ENCODE measurements at regions not wholly inside any gene's neighbourhood (a gene's known extent, or its start where the extent isn't known, plus 50 kb on each side); places are given as distances from the start of the nearest gene placed in this dataset.

DNA sequence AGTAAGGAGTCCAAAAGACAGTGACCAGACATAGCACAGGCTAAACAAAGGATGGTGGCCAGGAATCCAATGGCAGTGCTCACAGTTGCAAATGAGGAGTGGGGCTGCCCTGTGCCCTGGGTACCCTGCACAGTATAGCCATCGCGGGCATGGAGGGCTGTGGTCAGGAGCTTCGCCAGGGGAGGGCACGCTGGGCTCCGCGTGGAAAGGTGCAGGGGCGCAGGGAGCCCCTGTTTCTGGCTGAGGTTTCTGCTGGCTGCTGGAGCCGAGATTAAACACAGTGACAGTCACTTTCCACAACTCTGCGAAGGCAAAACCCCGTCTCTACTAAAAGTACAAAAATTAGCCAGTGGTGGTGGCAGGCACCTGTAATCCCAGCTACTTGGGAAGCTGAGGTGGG, 194.7 kb downstream of the GALR1 start:
- TF ChIP-seq, protein P1, sequence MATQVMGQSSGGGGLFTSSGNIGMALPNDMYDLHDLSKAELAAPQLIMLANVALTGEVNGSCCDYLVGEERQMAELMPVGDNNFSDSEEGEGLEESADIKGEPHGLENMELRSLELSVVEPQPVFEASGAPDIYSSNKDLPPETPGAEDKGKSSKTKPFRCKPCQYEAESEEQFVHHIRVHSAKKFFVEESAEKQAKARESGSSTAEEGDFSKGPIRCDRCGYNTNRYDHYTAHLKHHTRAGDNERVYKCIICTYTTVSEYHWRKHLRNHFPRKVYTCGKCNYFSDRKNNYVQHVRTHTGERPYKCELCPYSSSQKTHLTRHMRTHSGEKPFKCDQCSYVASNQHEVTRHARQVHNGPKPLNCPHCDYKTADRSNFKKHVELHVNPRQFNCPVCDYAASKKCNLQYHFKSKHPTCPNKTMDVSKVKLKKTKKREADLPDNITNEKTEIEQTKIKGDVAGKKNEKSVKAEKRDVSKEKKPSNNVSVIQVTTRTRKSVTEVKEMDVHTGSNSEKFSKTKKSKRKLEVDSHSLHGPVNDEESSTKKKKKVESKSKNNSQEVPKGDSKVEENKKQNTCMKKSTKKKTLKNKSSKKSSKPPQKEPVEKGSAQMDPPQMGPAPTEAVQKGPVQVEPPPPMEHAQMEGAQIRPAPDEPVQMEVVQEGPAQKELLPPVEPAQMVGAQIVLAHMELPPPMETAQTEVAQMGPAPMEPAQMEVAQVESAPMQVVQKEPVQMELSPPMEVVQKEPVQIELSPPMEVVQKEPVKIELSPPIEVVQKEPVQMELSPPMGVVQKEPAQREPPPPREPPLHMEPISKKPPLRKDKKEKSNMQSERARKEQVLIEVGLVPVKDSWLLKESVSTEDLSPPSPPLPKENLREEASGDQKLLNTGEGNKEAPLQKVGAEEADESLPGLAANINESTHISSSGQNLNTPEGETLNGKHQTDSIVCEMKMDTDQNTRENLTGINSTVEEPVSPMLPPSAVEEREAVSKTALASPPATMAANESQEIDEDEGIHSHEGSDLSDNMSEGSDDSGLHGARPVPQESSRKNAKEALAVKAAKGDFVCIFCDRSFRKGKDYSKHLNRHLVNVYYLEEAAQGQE (IDR thresholded peaks at IDR 0.05; ENCODE audit: insufficient read depth in 1 of 2, low read depth in 2 of 2, low read length in 2 of 2), result no peak
- TF ChIP-seq SIN3A (IDR thresholded peaks at IDR 0.05; ENCODE audit: borderline replicate concordance, insufficient read depth, low read length) (no peak), TAF1 (IDR thresholded peaks at IDR 0.05; ENCODE audit: borderline replicate concordance, insufficient read depth, low read length) (no peak), POLR2AphosphoS5 (IDR thresholded peaks at IDR 0.05; ENCODE audit: low read depth, low read length) (no peak), FOXP2 (optimal IDR thresholded peaks at IDR 0.05; ENCODE audit: borderline replicate concordance, extremely low read depth, extremely low read length, insufficient read depth) (no peak)

DNA sequence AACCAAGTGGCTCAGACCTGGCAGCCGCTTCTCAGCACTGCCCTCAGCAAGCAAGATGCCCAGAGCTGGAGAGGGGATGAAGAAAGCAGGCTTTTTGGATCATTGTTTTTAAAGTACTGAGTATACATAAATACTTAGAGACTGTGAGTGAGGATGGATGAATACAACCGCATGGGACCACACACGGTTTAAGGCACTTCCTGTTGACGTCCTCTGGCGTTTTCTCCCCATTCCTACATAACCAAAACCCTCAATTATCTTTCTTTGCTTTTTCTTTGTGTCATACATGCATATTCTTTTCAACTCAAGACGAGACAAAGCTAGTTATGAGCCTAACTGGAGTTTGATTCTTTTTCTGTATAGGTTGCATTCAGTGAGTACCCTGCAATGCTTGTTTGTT, 198.4 kb downstream of the GALR1 start:
- TF ChIP-seq FOXP2 (optimal IDR thresholded peaks at IDR 0.05; ENCODE audit: borderline replicate concordance, extremely low read depth, extremely low read length, insufficient read depth) (no peak), TAF1 (IDR thresholded peaks at IDR 0.05; ENCODE audit: borderline replicate concordance, insufficient read depth, low read length) (no peak), POLR2AphosphoS5 (IDR thresholded peaks at IDR 0.05; ENCODE audit: low read depth, low read length) (no peak)

DNA sequence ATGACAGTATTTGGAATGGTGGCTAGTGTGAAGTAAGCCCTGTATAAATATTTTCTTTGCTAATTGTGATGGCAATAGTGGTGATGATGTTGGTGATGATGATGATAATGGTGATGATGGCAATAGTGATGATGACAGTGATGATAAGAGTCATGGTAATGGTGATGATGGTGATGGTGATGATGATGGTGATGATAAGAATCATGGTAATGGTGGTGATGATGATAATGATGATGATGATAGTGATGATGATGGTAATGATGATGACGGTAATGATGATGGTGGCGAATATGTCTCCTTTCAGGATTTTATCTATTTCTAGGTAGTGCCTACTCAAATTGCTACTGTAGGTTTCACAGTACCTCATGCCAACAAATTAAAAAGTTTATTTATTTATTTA, 205.4 kb downstream of the GALR1 start:
- TF ChIP-seq POLR2AphosphoS5 (IDR thresholded peaks at IDR 0.05; ENCODE audit: low read depth, low read length), result no peak
- TF ChIP-seq FOXP2 (optimal IDR thresholded peaks at IDR 0.05; ENCODE audit: borderline replicate concordance, extremely low read depth, extremely low read length, insufficient read depth), result no peak
- no peak for TF ChIP-seq TAF1 (IDR thresholded peaks at IDR 0.05; ENCODE audit: borderline replicate concordance, insufficient read depth, low read length)
- TF ChIP-seq SIN3A (IDR thresholded peaks at IDR 0.05; ENCODE audit: borderline replicate concordance, insufficient read depth, low read length), result no peak
- TF ChIP-seq, protein P1 (IDR thresholded peaks at IDR 0.05; ENCODE audit: insufficient read depth in 1 of 2, low read depth in 2 of 2, low read length in 2 of 2), result no peak

DNA sequence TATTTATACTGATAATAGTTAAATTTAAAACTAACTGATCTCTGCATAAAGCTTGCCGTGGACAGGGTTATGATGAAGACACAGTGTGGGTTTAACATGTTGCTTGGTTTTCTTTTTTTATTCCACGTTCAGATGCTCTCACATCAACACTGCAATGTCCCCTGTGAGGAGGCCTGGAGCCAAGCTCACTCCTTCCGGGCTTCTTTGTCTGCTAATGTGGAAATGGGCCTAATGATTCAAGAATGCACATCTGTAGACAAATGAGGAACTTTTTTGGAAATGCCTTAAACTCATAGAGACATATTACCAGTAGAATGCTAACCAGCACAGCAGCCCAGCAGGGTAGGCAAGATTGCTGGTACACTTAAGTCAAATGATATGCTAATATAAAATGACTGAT, 208.0 kb downstream of the GALR1 start:
- TF ChIP-seq, protein P1 (IDR thresholded peaks at IDR 0.05; ENCODE audit: insufficient read depth in 1 of 2, low read depth in 2 of 2, low read length in 2 of 2), result no peak
- TF ChIP-seq TAF1 (IDR thresholded peaks at IDR 0.05; ENCODE audit: borderline replicate concordance, insufficient read depth, low read length) (no peak), SIN3A (IDR thresholded peaks at IDR 0.05; ENCODE audit: borderline replicate concordance, insufficient read depth, low read length) (no peak), POLR2AphosphoS5 (IDR thresholded peaks at IDR 0.05; ENCODE audit: low read depth, low read length) (no peak), FOXP2 (optimal IDR thresholded peaks at IDR 0.05; ENCODE audit: borderline replicate concordance, extremely low read depth, extremely low read length, insufficient read depth) (no peak)

DNA sequence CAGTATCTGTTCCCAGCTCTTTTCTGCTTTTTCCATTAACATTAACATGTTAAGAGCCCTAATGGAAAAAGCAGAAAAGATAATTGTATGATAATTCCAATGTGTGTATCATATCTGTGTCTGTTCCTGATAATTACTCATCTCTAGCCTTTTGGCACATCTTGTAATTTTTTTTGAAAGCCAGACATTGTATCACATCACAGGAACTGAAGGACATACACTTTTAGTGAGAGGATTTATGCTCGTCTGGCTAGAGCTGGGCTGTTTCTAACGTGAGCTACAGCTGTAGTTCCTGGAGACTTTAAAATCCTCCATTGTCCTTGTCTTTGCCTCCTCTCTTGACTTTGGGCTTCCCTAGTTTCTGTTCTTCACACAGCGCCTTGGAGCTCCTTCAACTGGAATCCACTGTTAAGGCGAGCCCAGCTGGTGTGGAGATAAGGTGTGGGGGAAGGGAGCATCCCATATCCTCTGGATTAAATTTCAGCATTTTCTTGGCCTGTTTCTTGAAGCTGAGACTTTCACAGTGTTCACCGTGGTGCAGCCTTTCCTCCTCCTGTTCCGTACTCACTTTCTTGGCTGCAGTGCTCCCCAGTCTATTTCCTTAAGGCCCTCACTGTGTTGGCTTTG, 211.5 kb downstream of the GALR1 start:
- TF ChIP-seq SIN3A (IDR thresholded peaks at IDR 0.05; ENCODE audit: borderline replicate concordance, insufficient read depth, low read length), result no peak
- no peak for TF ChIP-seq POLR2AphosphoS5 (IDR thresholded peaks at IDR 0.05; ENCODE audit: low read depth, low read length)
- TF ChIP-seq, protein P1 (IDR thresholded peaks at IDR 0.05; ENCODE audit: insufficient read depth in 1 of 2, low read depth in 2 of 2, low read length in 2 of 2), result no peak
- no peak for TF ChIP-seq TAF1 (IDR thresholded peaks at IDR 0.05; ENCODE audit: borderline replicate concordance, insufficient read depth, low read length)
- no peak for TF ChIP-seq FOXP2 (optimal IDR thresholded peaks at IDR 0.05; ENCODE audit: borderline replicate concordance, extremely low read depth, extremely low read length, insufficient read depth)
